Adipocyte (in vitro differentiated cells): ENCODE measurements at regions not wholly inside any gene's neighbourhood (a gene's known extent, or its start where the extent isn't known, plus 50 kb on each side); places are given as distances from the start of the nearest gene placed in this dataset.
"Not testable (repeated sequence)": the region's sequence is repeated elsewhere in the genome, so short reads cannot be mapped to it uniquely, and the experiment has no call there.

Experiments
- DNase-seq: peaks from one replicate; pipeline ENCODE4 v3.0.0-alpha.2; 2015; ENCODE audit warnings: low read depth
- H3K27me3 ChIP-seq: replicated peaks from 2 replicates; pipeline ENCODE4 v1.7.0; 2013; ENCODE audit warnings: mild to moderate bottlenecking, low read length, moderate library complexity; ENCODE audit not compliant: control insufficient read depth, insufficient read depth
- H3K36me3 ChIP-seq: 2 replicates; pipeline ENCODE4 v1.7.0; 2013; ENCODE audit warnings: low read length, mild to moderate bottlenecking, moderate library complexity; ENCODE audit not compliant: control insufficient read depth, insufficient read depth, severe bottlenecking
- H3K4me1 ChIP-seq: 2 replicates; pipeline ENCODE4 v1.7.0; 2013; ENCODE audit warnings: mild to moderate bottlenecking, low read length, moderate library complexity; ENCODE audit not compliant: control insufficient read depth, insufficient read depth
- H3K4me3 ChIP-seq: 2 replicates; pipeline ENCODE4 v1.7.0; 2013; ENCODE audit warnings: mild to moderate bottlenecking, low read length, moderate library complexity
- H3K9ac ChIP-seq: 2 replicates; pipeline ENCODE4 v1.7.0; 2013; ENCODE audit warnings: mild to moderate bottlenecking, low read length, moderate library complexity
- H3K9me3 ChIP-seq: 2 replicates; pipeline ENCODE4 v1.7.0; 2013; ENCODE audit warnings: mild to moderate bottlenecking, low read length, moderate library complexity; ENCODE audit not compliant: control insufficient read depth

- peaks cover 2% of the 10 kb centered on the region for H3K9me3 ChIP-seq
- H3K36me3 ChIP-seq, result no peaks in the 10 kb centered on the region
- no peak overlapping the region for H3K4me3 ChIP-seq
- DNase-seq, result no peak
- no peak overlapping the region for H3K9ac ChIP-seq
- H3K27me3 ChIP-seq, result no peaks in the 10 kb centered on the region
- no peaks in the 10 kb centered on the region for H3K4me1 ChIP-seq
Measured at GRCh38 chr4:96380106-96380505, 540.2 kb downstream of the PDHA2 start.

DNA sequence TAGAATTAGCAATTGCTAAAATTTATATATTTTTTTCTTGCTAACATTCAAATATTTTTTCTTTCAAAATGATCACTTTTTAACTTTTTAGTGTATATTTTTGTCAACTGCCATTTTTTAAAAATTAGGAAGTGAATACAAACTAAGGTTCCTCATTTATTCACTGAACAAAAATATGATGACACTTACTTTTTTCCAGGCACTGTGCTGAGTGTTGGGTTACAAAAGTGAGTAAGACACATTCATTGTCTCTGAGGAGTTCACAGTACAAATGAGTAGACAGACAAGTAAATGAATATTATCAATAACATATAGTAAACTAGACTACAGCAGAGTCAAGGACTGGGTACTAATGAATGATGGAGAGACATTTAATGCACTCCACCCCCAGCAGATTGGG, 543.5 kb downstream of the PDHA2 start:
- Histone ChIP-seq H3K4me1 (no peaks in the 10 kb centered on the region), H3K9ac (no peak overlapping the region), H3K9me3 (peaks cover 2% of the 10 kb centered on the region), H3K27me3 (no peaks in the 10 kb centered on the region), H3K4me3 (no peak overlapping the region), H3K36me3 (no peaks in the 10 kb centered on the region)
- no peak for DNase-seq

- Histone ChIP-seq H3K4me3 (no peak overlapping the region), H3K36me3 (no peaks in the 10 kb centered on the region), H3K9me3 (no peaks in the 10 kb centered on the region), H3K9ac (no peak overlapping the region), H3K4me1 (no peaks in the 10 kb centered on the region), H3K27me3 (no peaks in the 10 kb centered on the region)
- DNase-seq, result no peak
Measured at GRCh38 chr4:96389770-96390169, 549.9 kb downstream of the PDHA2 start.

- DNase-seq, result no peak
- H3K9me3 ChIP-seq, result no peaks in the 10 kb centered on the region
- H3K4me1 ChIP-seq, result no peaks in the 10 kb centered on the region
- no peak overlapping the region for H3K4me3 ChIP-seq
- H3K27me3 ChIP-seq, result no peaks in the 10 kb centered on the region
- no peak overlapping the region for H3K9ac ChIP-seq
- no peaks in the 10 kb centered on the region for H3K36me3 ChIP-seq
Measured at GRCh38 chr4:96390404-96390803, 550.5 kb downstream of the PDHA2 start.

- Histone ChIP-seq H3K36me3 (no peaks in the 10 kb centered on the region), H3K4me1 (no peaks in the 10 kb centered on the region), H3K9ac (no peak overlapping the region), H3K4me3 (no peak overlapping the region), H3K9me3 (no peaks in the 10 kb centered on the region), H3K27me3 (no peaks in the 10 kb centered on the region)
- DNase-seq, result no peak
Measured at GRCh38 chr4:96395747-96396146, 555.9 kb downstream of the PDHA2 start.

DNA sequence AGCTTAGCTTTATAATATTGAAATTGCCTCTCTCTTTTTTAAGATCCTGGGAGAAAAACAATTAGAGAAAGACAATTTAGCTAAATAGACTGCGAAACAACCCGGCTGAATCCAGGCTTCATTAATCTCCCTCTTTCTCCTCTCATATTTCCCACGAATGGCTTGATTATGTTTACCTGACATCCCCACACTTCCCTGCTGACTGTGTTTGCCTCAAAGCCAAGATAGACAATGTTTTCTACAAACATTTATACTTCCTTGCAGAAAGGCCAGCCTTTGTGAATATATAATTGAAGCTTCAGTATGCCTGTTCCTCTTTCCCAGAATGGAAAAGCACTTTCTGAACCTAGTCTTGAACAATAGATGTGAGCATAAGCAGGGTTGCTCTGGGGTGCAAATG, 566.8 kb downstream of the PDHA2 start:
- DNase-seq, result no peak
- no peaks in the 10 kb centered on the region for H3K4me1 ChIP-seq
- no peak overlapping the region for H3K9ac ChIP-seq
- H3K9me3 ChIP-seq, result no peaks in the 10 kb centered on the region
- H3K27me3 ChIP-seq, result no peaks in the 10 kb centered on the region
- no peak overlapping the region for H3K4me3 ChIP-seq
- no peaks in the 10 kb centered on the region for H3K36me3 ChIP-seq

GRCh38 chr4:96407225-96407624, 567.3 kb downstream of the PDHA2 start:
- Histone ChIP-seq H3K9ac (no peak overlapping the region), H3K4me3 (no peak overlapping the region), H3K4me1 (no peaks in the 10 kb centered on the region), H3K9me3 (no peaks in the 10 kb centered on the region), H3K36me3 (no peaks in the 10 kb centered on the region), H3K27me3 (no peaks in the 10 kb centered on the region)
- no peak for DNase-seq

- no peak for DNase-seq
- no peaks in the 10 kb centered on the region for H3K27me3 ChIP-seq
Measured at GRCh38 chr4:96407738-96408463, 568.0 kb downstream of the PDHA2 start.

DNA sequence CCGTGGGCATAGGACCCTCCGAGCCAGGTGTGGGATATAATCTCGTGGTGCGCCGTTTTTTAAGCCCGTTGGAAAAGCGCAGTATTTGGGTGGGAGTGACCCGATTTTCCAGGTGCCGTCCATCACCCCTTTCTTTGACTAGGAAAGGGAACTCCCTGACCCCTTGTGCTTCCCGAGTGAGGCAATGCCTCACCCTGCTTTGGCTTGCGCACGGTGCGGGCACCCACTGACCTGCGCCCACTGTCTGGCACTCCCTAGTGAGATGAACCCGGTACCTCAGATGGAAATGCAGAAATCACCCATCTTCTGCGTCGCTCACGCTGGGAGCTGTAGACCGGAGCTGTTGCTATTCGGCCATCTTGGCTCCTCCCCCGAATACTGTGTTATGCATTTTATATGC, 575.0 kb downstream of the PDHA2 start:
- H3K9me3 ChIP-seq, H3K4me1 ChIP-seq, H3K4me3 ChIP-seq, H3K36me3 ChIP-seq, H3K27me3 ChIP-seq, H3K9ac ChIP-seq, DNase-seq: not testable (repeated sequence)

More at GRCh38 chr4:96407738-96408463, 568.0 kb downstream of the PDHA2 start:
- Histone ChIP-seq H3K4me1 (no peaks in the 10 kb centered on the region), H3K9ac (no peak overlapping the region), H3K4me3 (no peak overlapping the region), H3K9me3 (no peaks in the 10 kb centered on the region), H3K36me3 (no peaks in the 10 kb centered on the region)

GRCh38 chr4:96429657-96430056, 589.8 kb downstream of the PDHA2 start:
- no peaks in the 10 kb centered on the region for H3K36me3 ChIP-seq
- no peaks in the 10 kb centered on the region for H3K27me3 ChIP-seq
- DNase-seq, result no peak
- H3K4me3 ChIP-seq, result no peak overlapping the region
- H3K9ac ChIP-seq, result no peak overlapping the region
- no peaks in the 10 kb centered on the region for H3K9me3 ChIP-seq
- H3K4me1 ChIP-seq, result no peaks in the 10 kb centered on the region

GRCh38 chr4:96431094-96431493, 591.2 kb downstream of the PDHA2 start:
- no peaks in the 10 kb centered on the region for H3K27me3 ChIP-seq
- no peaks in the 10 kb centered on the region for H3K36me3 ChIP-seq
- H3K9ac ChIP-seq, result no peak overlapping the region
- no peak overlapping the region for H3K4me3 ChIP-seq
- DNase-seq, result no peak
- H3K4me1 ChIP-seq, result no peaks in the 10 kb centered on the region
- H3K9me3 ChIP-seq, result no peaks in the 10 kb centered on the region

GRCh38 chr4:96448315-96448872, 608.5 kb downstream of the PDHA2 start:
- H3K27me3 ChIP-seq, result no peaks in the 10 kb centered on the region
- no peak for DNase-seq
- H3K9ac ChIP-seq, result no peak overlapping the region
- no peaks in the 10 kb centered on the region for H3K36me3 ChIP-seq
- peaks cover 31% of the 10 kb centered on the region for H3K9me3 ChIP-seq
- no peaks in the 10 kb centered on the region for H3K4me1 ChIP-seq
- H3K4me3 ChIP-seq, result no peak overlapping the region
